HepG2 (cell line): ENCODE measurements at regions not wholly inside any gene's neighbourhood (a gene's known extent, or its start where the extent isn't known, plus 50 kb on each side); places are given as distances from the start of the nearest gene placed in this dataset.

Source experiments
- ADNP ChIP-seq: sonication (generic); formaldehyde crosslinking; IDR thresholded peaks from 2 replicates; pipeline ENCODE4 v1.4.0; 2020; ENCODE audit warnings: missing genetic modification reagents
- CCAR2 ChIP-seq: fragments of 200-400 bp; formaldehyde crosslinking; optimal IDR thresholded peaks from 2 replicates; pipeline ENCODE3; 2018; ENCODE audit warnings: low read depth, mild to moderate bottlenecking, low read length, moderate library complexity
- EEA1 ChIP-seq: sonication (generic); formaldehyde crosslinking; IDR thresholded peaks from 2 replicates; pipeline ENCODE4 v1.5.1; 2020; ENCODE audit warnings: mild to moderate bottlenecking, missing genetic modification reagents, borderline replicate concordance
- HDAC1 ChIP-seq: sonication (generic); formaldehyde crosslinking; IDR thresholded peaks from 2 replicates; pipeline ENCODE4 v1.5.1; 2020; ENCODE audit warnings: mild to moderate bottlenecking, missing genetic modification reagents
- JDP2 ChIP-seq: sonication (generic); formaldehyde crosslinking; IDR thresholded peaks from 2 replicates; pipeline ENCODE4 v1.8.1; 2022; ENCODE audit warnings: missing genetic modification reagents, borderline replicate concordance
- NFATC3 ChIP-seq: sonication (generic); formaldehyde crosslinking; IDR thresholded peaks from 2 replicates; pipeline ENCODE4 v1.5.1; 2020; ENCODE audit warnings: mild to moderate bottlenecking, missing genetic modification reagents
- RELA ChIP-seq: sonication (generic); formaldehyde crosslinking; IDR thresholded peaks from 2 replicates; pipeline ENCODE4 v1.4.0; 2020; ENCODE audit warnings: missing genetic modification reagents
- STAG1 ChIP-seq: sonication (generic); formaldehyde crosslinking; IDR thresholded peaks from 2 replicates; pipeline ENCODE4 v1.4.0; 2020; ENCODE audit warnings: missing genetic modification reagents
- TP53 ChIP-seq: sonication (generic); formaldehyde crosslinking; conservative IDR thresholded peaks from 2 replicates; pipeline ENCODE4 v1.4.0; 2020; ENCODE audit warnings: missing genetic modification reagents
- ZBTB1 ChIP-seq: sonication (generic); formaldehyde crosslinking; IDR thresholded peaks from 2 replicates; pipeline ENCODE4 v1.4.0; 2020; ENCODE audit warnings: missing genetic modification reagents, borderline replicate concordance
- ZBTB8A ChIP-seq: sonication (generic); formaldehyde crosslinking; IDR thresholded peaks from 2 replicates; pipeline ENCODE4 v1.4.0; 2020; ENCODE audit warnings: mild to moderate bottlenecking, low read depth, missing genetic modification reagents, borderline replicate concordance
- TF ChIP-seq, protein P1 (sequence below): sonication (generic); formaldehyde crosslinking; IDR thresholded peaks from 2 replicates; pipeline ENCODE4 v1.5.1; 2020; ENCODE audit warnings: missing genetic modification reagents, mild to moderate bottlenecking, borderline replicate concordance
- TF ChIP-seq, protein P2 (sequence below): sonication (generic); formaldehyde crosslinking; IDR thresholded peaks from 2 replicates; pipeline ENCODE4 v1.9.0; 2021; ENCODE audit warnings: missing genetic modification reagents, borderline replicate concordance
- TF ChIP-seq, protein P3 (sequence below): sonication (generic); formaldehyde crosslinking; IDR thresholded peaks from one replicate; pipeline ENCODE4 v1.5.1; 2020; ENCODE audit warnings: mild to moderate bottlenecking, missing genetic modification reagents; ENCODE audit errors: not compliant biosample characterization

DNA sequence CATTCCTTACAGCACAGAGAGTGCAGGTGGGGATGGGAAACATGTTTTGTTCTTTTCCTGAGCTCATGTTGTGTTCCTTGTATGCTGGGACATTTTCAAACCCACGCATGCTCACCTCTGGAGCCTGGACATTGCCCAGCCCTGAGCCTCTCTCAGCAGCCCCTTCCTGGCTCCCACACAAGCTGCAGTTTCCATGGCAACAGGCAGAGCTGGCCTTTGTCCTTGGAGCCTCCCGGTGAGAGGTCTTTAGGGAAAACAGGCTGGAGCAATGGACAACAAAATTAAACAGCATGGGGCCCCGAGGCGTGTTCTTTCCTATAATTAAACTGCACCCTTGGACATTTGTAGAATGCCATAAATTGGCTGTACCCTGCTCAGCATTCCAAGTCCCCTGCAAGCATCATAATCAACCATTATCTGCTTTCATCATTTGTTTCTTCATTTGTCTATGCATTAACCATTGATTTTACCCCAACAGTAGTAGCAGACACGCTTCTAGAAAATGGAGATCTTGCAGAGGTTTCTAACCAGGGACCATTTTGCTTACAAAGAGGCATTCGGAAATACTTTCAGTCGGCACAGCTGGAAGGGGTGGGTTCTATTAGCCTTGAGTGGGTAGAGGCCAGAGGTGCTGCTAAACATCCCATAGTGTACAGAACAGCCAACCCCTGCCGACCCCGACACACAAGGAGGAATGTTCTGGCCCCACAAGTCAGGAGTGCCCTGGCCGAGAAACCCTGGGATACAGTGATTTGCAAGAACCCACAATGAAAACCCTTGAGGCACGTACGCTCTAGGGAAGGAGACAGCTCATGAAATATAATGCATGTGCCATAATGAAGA lies 133.4 kb upstream of the PEG3 start (continued):
- TF ChIP-seq CCAR2 (no peak), ADNP (no peak), ZBTB1 (CRISPR knock-in tag) (no peak), TP53 (CRISPR knock-in tag) (0 out of 2 replicates have a peak, but pooled peaks have one; percentile 46), STAG1 (CRISPR knock-in tag) (0 out of 2 replicates have a peak, but pooled peaks have one; percentile 21), RELA (0 out of 2 replicates have a peak, but pooled peaks have one; percentile 16), ZBTB8A (CRISPR knock-in tag) (no peak), EEA1 (no peak), JDP2 (CRISPR knock-in tag) (no peak), NFATC3 (CRISPR knock-in tag) (no peak), HDAC1 (CRISPR knock-in tag) (peak; percentile 84; the same call in 1 of the 2 replicates)
- TF ChIP-seq, protein P1, sequence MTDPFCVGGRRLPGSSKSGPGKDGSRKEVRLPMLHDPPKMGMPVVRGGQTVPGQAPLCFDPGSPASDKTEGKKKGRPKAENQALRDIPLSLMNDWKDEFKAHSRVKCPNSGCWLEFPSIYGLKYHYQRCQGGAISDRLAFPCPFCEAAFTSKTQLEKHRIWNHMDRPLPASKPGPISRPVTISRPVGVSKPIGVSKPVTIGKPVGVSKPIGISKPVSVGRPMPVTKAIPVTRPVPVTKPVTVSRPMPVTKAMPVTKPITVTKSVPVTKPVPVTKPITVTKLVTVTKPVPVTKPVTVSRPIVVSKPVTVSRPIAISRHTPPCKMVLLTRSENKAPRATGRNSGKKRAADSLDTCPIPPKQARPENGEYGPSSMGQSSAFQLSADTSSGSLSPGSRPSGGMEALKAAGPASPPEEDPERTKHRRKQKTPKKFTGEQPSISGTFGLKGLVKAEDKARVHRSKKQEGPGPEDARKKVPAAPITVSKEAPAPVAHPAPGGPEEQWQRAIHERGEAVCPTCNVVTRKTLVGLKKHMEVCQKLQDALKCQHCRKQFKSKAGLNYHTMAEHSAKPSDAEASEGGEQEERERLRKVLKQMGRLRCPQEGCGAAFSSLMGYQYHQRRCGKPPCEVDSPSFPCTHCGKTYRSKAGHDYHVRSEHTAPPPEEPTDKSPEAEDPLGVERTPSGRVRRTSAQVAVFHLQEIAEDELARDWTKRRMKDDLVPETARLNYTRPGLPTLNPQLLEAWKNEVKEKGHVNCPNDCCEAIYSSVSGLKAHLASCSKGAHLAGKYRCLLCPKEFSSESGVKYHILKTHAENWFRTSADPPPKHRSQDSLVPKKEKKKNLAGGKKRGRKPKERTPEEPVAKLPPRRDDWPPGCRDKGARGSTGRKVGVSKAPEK (CRISPR knock-in tag), result no peak
- TF ChIP-seq, protein P2, sequence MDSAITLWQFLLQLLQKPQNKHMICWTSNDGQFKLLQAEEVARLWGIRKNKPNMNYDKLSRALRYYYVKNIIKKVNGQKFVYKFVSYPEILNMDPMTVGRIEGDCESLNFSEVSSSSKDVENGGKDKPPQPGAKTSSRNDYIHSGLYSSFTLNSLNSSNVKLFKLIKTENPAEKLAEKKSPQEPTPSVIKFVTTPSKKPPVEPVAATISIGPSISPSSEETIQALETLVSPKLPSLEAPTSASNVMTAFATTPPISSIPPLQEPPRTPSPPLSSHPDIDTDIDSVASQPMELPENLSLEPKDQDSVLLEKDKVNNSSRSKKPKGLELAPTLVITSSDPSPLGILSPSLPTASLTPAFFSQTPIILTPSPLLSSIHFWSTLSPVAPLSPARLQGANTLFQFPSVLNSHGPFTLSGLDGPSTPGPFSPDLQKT, result no peak
- TF ChIP-seq, protein P3, sequence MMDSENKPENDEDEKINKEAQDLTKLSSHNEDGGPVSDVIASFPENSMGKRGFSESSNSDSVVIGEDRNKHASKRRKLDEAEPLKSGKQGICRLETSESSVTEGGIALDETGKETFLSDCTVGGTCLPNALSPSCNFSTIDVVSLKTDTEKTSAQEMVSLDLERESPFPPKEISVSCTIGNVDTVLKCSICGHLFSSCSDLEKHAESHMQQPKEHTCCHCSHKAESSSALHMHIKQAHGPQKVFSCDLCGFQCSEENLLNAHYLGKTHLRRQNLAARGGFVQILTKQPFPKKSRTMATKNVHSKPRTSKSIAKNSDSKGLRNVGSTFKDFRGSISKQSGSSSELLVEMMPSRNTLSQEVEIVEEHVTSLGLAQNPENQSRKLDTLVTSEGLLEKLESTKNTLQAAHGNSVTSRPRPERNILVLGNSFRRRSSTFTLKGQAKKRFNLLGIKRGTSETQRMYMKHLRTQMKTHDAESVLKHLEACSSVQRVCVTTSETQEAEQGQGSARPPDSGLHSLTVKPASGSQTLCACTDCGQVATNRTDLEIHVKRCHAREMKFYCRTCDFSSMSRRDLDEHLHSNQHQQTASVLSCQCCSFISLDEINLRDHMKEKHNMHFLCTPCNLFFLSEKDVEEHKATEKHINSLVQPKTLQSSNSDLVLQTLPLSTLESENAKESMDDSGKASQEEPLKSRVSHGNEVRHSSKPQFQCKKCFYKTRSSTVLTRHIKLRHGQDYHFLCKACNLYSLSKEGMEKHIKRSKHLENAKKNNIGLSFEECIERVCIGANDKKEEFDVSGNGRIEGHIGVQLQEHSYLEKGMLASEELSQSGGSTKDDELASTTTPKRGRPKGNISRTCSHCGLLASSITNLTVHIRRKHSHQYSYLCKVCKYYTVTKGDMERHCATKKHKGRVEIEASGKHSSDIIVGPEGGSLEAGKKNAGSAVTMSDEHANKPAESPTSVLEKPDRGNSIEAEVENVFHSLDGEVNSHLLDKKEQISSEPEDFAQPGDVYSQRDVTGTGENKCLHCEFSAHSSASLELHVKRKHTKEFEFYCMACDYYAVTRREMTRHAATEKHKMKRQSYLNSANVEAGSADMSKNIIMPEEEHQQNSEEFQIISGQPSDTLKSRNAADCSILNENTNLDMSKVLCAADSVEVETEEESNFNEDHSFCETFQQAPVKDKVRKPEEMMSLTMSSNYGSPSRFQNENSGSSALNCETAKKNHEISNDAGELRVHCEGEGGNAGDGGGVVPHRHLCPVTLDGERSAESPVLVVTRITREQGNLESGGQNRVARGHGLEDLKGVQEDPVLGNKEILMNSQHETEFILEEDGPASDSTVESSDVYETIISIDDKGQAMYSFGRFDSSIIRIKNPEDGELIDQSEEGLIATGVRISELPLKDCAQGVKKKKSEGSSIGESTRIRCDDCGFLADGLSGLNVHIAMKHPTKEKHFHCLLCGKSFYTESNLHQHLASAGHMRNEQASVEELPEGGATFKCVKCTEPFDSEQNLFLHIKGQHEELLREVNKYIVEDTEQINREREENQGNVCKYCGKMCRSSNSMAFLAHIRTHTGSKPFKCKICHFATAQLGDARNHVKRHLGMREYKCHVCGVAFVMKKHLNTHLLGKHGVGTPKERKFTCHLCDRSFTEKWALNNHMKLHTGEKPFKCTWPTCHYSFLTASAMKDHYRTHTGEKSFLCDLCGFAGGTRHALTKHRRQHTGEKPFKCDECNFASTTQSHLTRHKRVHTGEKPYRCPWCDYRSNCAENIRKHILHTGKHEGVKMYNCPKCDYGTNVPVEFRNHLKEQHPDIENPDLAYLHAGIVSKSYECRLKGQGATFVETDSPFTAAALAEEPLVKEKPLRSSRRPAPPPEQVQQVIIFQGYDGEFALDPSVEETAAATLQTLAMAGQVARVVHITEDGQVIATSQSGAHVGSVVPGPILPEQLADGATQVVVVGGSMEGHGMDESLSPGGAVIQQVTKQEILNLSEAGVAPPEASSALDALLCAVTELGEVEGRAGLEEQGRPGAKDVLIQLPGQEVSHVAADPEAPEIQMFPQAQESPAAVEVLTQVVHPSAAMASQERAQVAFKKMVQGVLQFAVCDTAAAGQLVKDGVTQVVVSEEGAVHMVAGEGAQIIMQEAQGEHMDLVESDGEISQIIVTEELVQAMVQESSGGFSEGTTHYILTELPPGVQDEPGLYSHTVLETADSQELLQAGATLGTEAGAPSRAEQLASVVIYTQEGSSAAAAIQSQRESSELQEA (CRISPR knock-in tag), result no peak
